GM12878 (cell line): ENCODE measurements at regions not wholly inside any gene's neighbourhood (a gene's known extent, or its start where the extent isn't known, plus 50 kb on each side); places are given as distances from the start of the nearest gene placed in this dataset.

Source experiments
- HCFC1 ChIP-seq: fragments of 150-350 bp; IDR thresholded peaks from 2 replicates; pipeline ENCODE4 v1.6.1; 2014; ENCODE audit warnings: low read length
- POLR2A ChIP-seq: IDR thresholded peaks from 2 replicates; pipeline ENCODE4 v1.6.1; 2011; ENCODE audit warnings: low read depth, mild to moderate bottlenecking, low read length
- RAD51 ChIP-seq: fragments of 450-650 bp; IDR thresholded peaks from 2 replicates; pipeline ENCODE4 v1.6.1; 2016; ENCODE audit warnings: moderate library complexity, mild to moderate bottlenecking, inconsistent platforms
- SIN3A ChIP-seq: IDR thresholded peaks from 2 replicates; pipeline ENCODE4 v1.6.1; 2012; ENCODE audit warnings: low read depth, low read length, improper control_type of control experiment
- TBL1XR1 ChIP-seq: IDR thresholded peaks from 2 replicates; pipeline ENCODE4 v1.6.1; 2012; ENCODE audit warnings: low read depth, low read length, improper control_type of control experiment
- ZNF274 ChIP-seq: IDR thresholded peaks from one replicate; pipeline ENCODE4 v1.8.0; 2011; ENCODE audit not compliant: insufficient read length, insufficient read depth

- TF ChIP-seq ZNF274, result no peak
- TF ChIP-seq SIN3A, result no peak
- no peak for TF ChIP-seq TBL1XR1
- TF ChIP-seq HCFC1, result no peak
- TF ChIP-seq POLR2A, result no peak
- TF ChIP-seq RAD51, result no peak
Measured at GRCh38 chr5:12883395-12883794, 979.1 kb upstream of the CTNND2 start.
